Colonic mucosa (tissue), 4 donors: ENCODE measurements at regions not wholly inside any gene's neighbourhood (a gene's known extent, or its start where the extent isn't known, plus 50 kb on each side); places are given as distances from the start of the nearest gene placed in this dataset.

Source experiments
- DNase-seq: peaks from one replicate; pipeline ENCODE4 v3.0.0-alpha.2; 2020
- H3K27ac ChIP-seq: fragments of 200-600 bp; one replicate; pipeline ENCODE4 v1.8.0; 2021
- H3K27me3 ChIP-seq: fragments of 200-600 bp; one replicate; pipeline ENCODE4 v1.8.0; 2021
- H3K36me3 ChIP-seq: fragments of 200-600 bp; one replicate; pipeline ENCODE4 v1.8.0; 2021
- H3K4me1 ChIP-seq: fragments of 200-600 bp; one replicate; pipeline ENCODE4 v1.8.0; 2021; ENCODE audit warnings: mild to moderate bottlenecking
- H3K4me3 ChIP-seq: fragments of 200-600 bp; one replicate; pipeline ENCODE4 v1.8.0; 2021
- H3K9ac ChIP-seq, 2 donors: one replicate each; pipeline ENCODE4 v1.7.0; 2013; ENCODE audit warnings: control low read depth in 2 of 2, low read depth in 2 of 2, low read length in 2 of 2
- H3K9me3 ChIP-seq: fragments of 200-600 bp; one replicate; pipeline ENCODE4 v1.8.0; 2021
- CTCF ChIP-seq: fragments of 200-600 bp; IDR thresholded peaks from one replicate; pipeline ENCODE4 v1.8.0; 2022; ENCODE audit warnings: antibody characterized with exemption, mild to moderate bottlenecking
- intact Hi-C: fragments of 100-400 bp; cut with DNase I; formaldehyde crosslinking; loops from one replicate; pipeline ENCODE4 v1.14.1; 2022
- donor health status: healthy.
- donor health status: DM: no; HTN: no; CAD: no.
- donor health status: DM: no; HTN: no; CAD: no.

GRCh38 chr1:54483875-54484437 is 64.1 kb upstream of the ACOT11 start:
- intact Hi-C loops, result no loop called here
- Histone ChIP-seq H3K27me3 (no peaks in the 10 kb centered on the region), H3K9ac (no peak overlapping the region), H3K4me3 (no peak overlapping the region), H3K4me1 (peaks cover 12% of the 10 kb centered on the region), H3K36me3 (no peaks in the 10 kb centered on the region), H3K9me3 (no peaks in the 10 kb centered on the region), H3K27ac (no peak overlapping the region)
- DNase-seq, result no peak
- no peak for TF ChIP-seq CTCF

GRCh38 chr1:54481201-54481884 is 66.7 kb upstream of the ACOT11 start:
- peak; percentile 75 for DNase-seq

GRCh38 chr1:54480525-54480848 is 67.5 kb upstream of the ACOT11 start:
- intact Hi-C loops, result no loop called here
- no peak overlapping the region for H3K27ac ChIP-seq
- H3K27me3 ChIP-seq, result no peaks in the 10 kb centered on the region
- no peaks in the 10 kb centered on the region for H3K9me3 ChIP-seq
- peaks cover 9% of the 10 kb centered on the region for H3K4me1 ChIP-seq
- no peak for DNase-seq
- TF ChIP-seq CTCF, result no peak
- H3K4me3 ChIP-seq, result no peak overlapping the region
- no peaks in the 10 kb centered on the region for H3K36me3 ChIP-seq
- H3K9ac ChIP-seq, result no peak overlapping the region

More at GRCh38 chr1:54481201-54481884, 66.7 kb upstream of the ACOT11 start:
- intact Hi-C loops, result no loop called here
- Histone ChIP-seq H3K9me3 (no peaks in the 10 kb centered on the region), H3K36me3 (no peaks in the 10 kb centered on the region), H3K4me3 (no peak overlapping the region), H3K27me3 (no peaks in the 10 kb centered on the region), H3K9ac (no peak overlapping the region), H3K4me1 (peaks cover 9% of the 10 kb centered on the region), H3K27ac (no peak overlapping the region)
- no peak for TF ChIP-seq CTCF

GRCh38 chr1:54479841-54480524 is 68.0 kb upstream of the ACOT11 start:
- Histone ChIP-seq H3K27ac (no peak overlapping the region), H3K9ac (no peak overlapping the region), H3K9me3 (no peaks in the 10 kb centered on the region), H3K36me3 (no peaks in the 10 kb centered on the region), H3K4me3 (no peak overlapping the region), H3K27me3 (no peaks in the 10 kb centered on the region), H3K4me1 (peaks cover 9% of the 10 kb centered on the region)
- DNase-seq, result no peak
- no peak for TF ChIP-seq CTCF
- intact Hi-C loops, result no loop called here

- Histone ChIP-seq H3K9me3 (no peaks in the 10 kb centered on the region), H3K4me1 (peaks cover 9% of the 10 kb centered on the region), H3K9ac (no peak overlapping the region), H3K36me3 (no peaks in the 10 kb centered on the region), H3K27me3 (no peaks in the 10 kb centered on the region), H3K4me3 (no peak overlapping the region), H3K27ac (no peak overlapping the region)
- DNase-seq, result no peak
- TF ChIP-seq CTCF, result no peak
- intact Hi-C loops, result no loop called here
Measured at GRCh38 chr1:54479251-54479650, 68.8 kb upstream of the ACOT11 start.
